Liver (tissue), 3 donors: ENCODE measurements at regions not wholly inside any gene's neighbourhood (a gene's known extent, or its start where the extent isn't known, plus 50 kb on each side); places are given as distances from the start of the nearest gene placed in this dataset.

ENCODE experiments used
- CTCF ChIP-seq: fragments of 150-350 bp; IDR thresholded peaks from 2 replicates; pipeline ENCODE4 v1.5.1; 2017; ENCODE audit warnings: improper control_type of control experiment, low read depth, low read length; ENCODE audit not compliant: missing input control
- EGR1 ChIP-seq, 2 donors: IDR thresholded peaks; 2 replicates each; pipeline ENCODE4 v1.6.1; 2016 to 2018; ENCODE audit warnings: antibody characterized with exemption in 2 of 2, low read depth in 2 of 2
- FOXA1 ChIP-seq: IDR thresholded peaks from 2 replicates; pipeline ENCODE4 v1.6.1; 2016; ENCODE audit warnings: antibody characterized with exemption
- GABPA ChIP-seq, 2 donors: IDR thresholded peaks in 1 of 2; conservative IDR thresholded peaks in 1 of 2; 2 replicates each; pipeline ENCODE4 v1.6.1; 2016; ENCODE audit warnings: antibody characterized with exemption in 2 of 2, mild to moderate bottlenecking in 1 of 2, moderate library complexity in 1 of 2
- RAD21 ChIP-seq, 2 donors: IDR thresholded peaks; 2 replicates each; pipeline ENCODE4 v1.6.1; 2016; ENCODE audit warnings: antibody characterized with exemption in 2 of 2, mild to moderate bottlenecking in 2 of 2
- TAF1 ChIP-seq: conservative IDR thresholded peaks from 2 replicates; pipeline ENCODE4 v1.6.1; 2016; ENCODE audit warnings: antibody characterized with exemption, mild to moderate bottlenecking
- YY1 ChIP-seq: IDR thresholded peaks from 2 replicates; pipeline ENCODE4 v1.6.1; 2016; ENCODE audit warnings: antibody characterized with exemption, mild to moderate bottlenecking
- TF ChIP-seq, protein P1 (sequence below): IDR thresholded peaks from 2 replicates; pipeline ENCODE4 v1.6.1; 2016; ENCODE audit warnings: antibody characterized with exemption, mild to moderate bottlenecking
- TF ChIP-seq, protein P2 (sequence below): IDR thresholded peaks from 2 replicates; pipeline ENCODE4 v1.6.1; 2016; ENCODE audit warnings: antibody characterized with exemption
- TF ChIP-seq, protein P3 (sequence below): IDR thresholded peaks from 2 replicates; pipeline ENCODE4 v1.6.1; 2016; ENCODE audit warnings: antibody characterized with exemption
- TF ChIP-seq, protein P4 (sequence below): IDR thresholded peaks from 2 replicates; pipeline ENCODE4 v1.6.1; 2016; ENCODE audit warnings: antibody characterized with exemption
- donor health status: healthy.
- donor health status: healthy.

GRCh38 chr21:27189870-27190269 lies 223.0 kb upstream of the ADAMTS5 start:
- TF ChIP-seq CTCF = no peak
- TF ChIP-seq RAD21 (IDR thresholded peaks at IDR 0.05) = no peak
- TF ChIP-seq YY1 = no peak
- TF ChIP-seq, protein P1, sequence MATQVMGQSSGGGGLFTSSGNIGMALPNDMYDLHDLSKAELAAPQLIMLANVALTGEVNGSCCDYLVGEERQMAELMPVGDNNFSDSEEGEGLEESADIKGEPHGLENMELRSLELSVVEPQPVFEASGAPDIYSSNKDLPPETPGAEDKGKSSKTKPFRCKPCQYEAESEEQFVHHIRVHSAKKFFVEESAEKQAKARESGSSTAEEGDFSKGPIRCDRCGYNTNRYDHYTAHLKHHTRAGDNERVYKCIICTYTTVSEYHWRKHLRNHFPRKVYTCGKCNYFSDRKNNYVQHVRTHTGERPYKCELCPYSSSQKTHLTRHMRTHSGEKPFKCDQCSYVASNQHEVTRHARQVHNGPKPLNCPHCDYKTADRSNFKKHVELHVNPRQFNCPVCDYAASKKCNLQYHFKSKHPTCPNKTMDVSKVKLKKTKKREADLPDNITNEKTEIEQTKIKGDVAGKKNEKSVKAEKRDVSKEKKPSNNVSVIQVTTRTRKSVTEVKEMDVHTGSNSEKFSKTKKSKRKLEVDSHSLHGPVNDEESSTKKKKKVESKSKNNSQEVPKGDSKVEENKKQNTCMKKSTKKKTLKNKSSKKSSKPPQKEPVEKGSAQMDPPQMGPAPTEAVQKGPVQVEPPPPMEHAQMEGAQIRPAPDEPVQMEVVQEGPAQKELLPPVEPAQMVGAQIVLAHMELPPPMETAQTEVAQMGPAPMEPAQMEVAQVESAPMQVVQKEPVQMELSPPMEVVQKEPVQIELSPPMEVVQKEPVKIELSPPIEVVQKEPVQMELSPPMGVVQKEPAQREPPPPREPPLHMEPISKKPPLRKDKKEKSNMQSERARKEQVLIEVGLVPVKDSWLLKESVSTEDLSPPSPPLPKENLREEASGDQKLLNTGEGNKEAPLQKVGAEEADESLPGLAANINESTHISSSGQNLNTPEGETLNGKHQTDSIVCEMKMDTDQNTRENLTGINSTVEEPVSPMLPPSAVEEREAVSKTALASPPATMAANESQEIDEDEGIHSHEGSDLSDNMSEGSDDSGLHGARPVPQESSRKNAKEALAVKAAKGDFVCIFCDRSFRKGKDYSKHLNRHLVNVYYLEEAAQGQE = no peak
- TF ChIP-seq FOXA1 = no peak
- TF ChIP-seq, protein P2, sequence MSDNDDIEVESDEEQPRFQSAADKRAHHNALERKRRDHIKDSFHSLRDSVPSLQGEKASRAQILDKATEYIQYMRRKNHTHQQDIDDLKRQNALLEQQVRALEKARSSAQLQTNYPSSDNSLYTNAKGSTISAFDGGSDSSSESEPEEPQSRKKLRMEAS = no peak
- TF ChIP-seq, protein P3, sequence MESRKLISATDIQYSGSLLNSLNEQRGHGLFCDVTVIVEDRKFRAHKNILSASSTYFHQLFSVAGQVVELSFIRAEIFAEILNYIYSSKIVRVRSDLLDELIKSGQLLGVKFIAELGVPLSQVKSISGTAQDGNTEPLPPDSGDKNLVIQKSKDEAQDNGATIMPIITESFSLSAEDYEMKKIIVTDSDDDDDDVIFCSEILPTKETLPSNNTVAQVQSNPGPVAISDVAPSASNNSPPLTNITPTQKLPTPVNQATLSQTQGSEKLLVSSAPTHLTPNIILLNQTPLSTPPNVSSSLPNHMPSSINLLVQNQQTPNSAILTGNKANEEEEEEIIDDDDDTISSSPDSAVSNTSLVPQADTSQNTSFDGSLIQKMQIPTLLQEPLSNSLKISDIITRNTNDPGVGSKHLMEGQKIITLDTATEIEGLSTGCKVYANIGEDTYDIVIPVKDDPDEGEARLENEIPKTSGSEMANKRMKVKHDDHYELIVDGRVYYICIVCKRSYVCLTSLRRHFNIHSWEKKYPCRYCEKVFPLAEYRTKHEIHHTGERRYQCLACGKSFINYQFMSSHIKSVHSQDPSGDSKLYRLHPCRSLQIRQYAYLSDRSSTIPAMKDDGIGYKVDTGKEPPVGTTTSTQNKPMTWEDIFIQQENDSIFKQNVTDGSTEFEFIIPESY = no peak
- TF ChIP-seq EGR1 (IDR thresholded peaks at IDR 0.05; ENCODE audit: low read depth in 2 of 2) = no peak
- TF ChIP-seq, protein P4, sequence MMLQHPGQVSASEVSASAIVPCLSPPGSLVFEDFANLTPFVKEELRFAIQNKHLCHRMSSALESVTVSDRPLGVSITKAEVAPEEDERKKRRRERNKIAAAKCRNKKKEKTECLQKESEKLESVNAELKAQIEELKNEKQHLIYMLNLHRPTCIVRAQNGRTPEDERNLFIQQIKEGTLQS = no peak
- TF ChIP-seq TAF1 = no peak
- TF ChIP-seq GABPA (IDR thresholded peaks at IDR 0.05 in 1 of 2, conservative IDR thresholded peaks at IDR 0.05 in 1 of 2) = no peak
